BLaER1 treated with 17β-estradiol and CSF1 and Interleukin-3, amounts not matched to agents 10 nM and 100 nM (cell line): ENCODE measurements at regions not wholly inside any gene's neighbourhood (a gene's known extent, or its start where the extent isn't known, plus 50 kb on each side); places are given as distances from the start of the nearest gene placed in this dataset.
"Not testable (repeated sequence)": the region's sequence is repeated elsewhere in the genome, so short reads cannot be mapped to it uniquely, and the experiment has no call there.

Experiments used
- H3K27ac ChIP-seq, 11 experiments: shearing (Covaris generic); formaldehyde crosslinking; 2 replicates each; pipeline ENCODE4 v1.8.1; 2022
- H3K27me3 ChIP-seq, 11 experiments: shearing (Covaris generic); formaldehyde crosslinking; 2 replicates each; pipeline ENCODE4 v1.8.1; 2022
- H3K36me3 ChIP-seq, 11 experiments: shearing (Covaris generic); formaldehyde crosslinking; 2 replicates each; pipeline ENCODE4 v1.8.1; 2022
- H3K4me1 ChIP-seq, 10 experiments: shearing (Covaris generic); formaldehyde crosslinking; 2 replicates each; pipeline ENCODE4 v1.8.1; 2022
- H3K4me2 ChIP-seq, 11 experiments: shearing (Covaris generic); formaldehyde crosslinking; 2 replicates each; pipeline ENCODE4 v1.8.1; 2022
- H3K4me3 ChIP-seq, 10 experiments: shearing (Covaris generic); formaldehyde crosslinking; 2 replicates each; pipeline ENCODE4 v1.8.1; 2022
- H3K9ac ChIP-seq, 11 experiments: shearing (Covaris generic); formaldehyde crosslinking; 2 replicates each; pipeline ENCODE4 v1.8.1; 2022
- H3K9me3 ChIP-seq, 11 experiments: shearing (Covaris generic); formaldehyde crosslinking; replicated peaks in 1 of 11; 2 replicates each; pipeline ENCODE4 v1.8.1; 2022
- H4K20me1 ChIP-seq, 11 experiments: shearing (Covaris generic); formaldehyde crosslinking; 2 replicates each; pipeline ENCODE4 v1.8.1; 2022
- Cebpa-rat ChIP-seq, 11 experiments: shearing (Covaris generic); IDR thresholded peaks; 2 replicates each; pipeline ENCODE4 v1.8.1; 2022

GRCh38 chr5:60036192-60036938, 142.8 kb upstream of the PDE4D start:
- H3K4me2 ChIP-seq, result no peak overlapping the region
- H3K27me3 ChIP-seq, result no peaks in the 10 kb centered on the region
- H3K9me3 ChIP-seq, result no peaks in the 10 kb centered on the region
- no peak for TF ChIP-seq Cebpa-rat (IDR thresholded peaks at IDR 0.05)
- H3K36me3 ChIP-seq, result no peaks in the 10 kb centered on the region
- no peak overlapping the region for H3K9ac ChIP-seq
- no peak overlapping the region for H3K27ac ChIP-seq
- H3K4me1 ChIP-seq, result no peaks in the 10 kb centered on the region
- no peaks in the 10 kb centered on the region for H4K20me1 ChIP-seq
- H3K4me3 ChIP-seq, result no peak overlapping the region

- Histone ChIP-seq H3K4me1 (no peaks in the 10 kb centered on the region), H3K27ac (no peak overlapping the region), H3K9ac (no peak overlapping the region), H3K27me3 (no peaks in the 10 kb centered on the region), H3K36me3 (no peaks in the 10 kb centered on the region), H3K4me3 (no peak overlapping the region), H4K20me1 (no peaks in the 10 kb centered on the region), H3K4me2 (no peak overlapping the region), H3K9me3 (no peaks in the 10 kb centered on the region)
- TF ChIP-seq Cebpa-rat (IDR thresholded peaks at IDR 0.05), result no peak
Observed at GRCh38 chr5:60026161-60026560, 132.6 kb upstream of the PDE4D start.

GRCh38 chr5:60024104-60024503, 130.6 kb upstream of the PDE4D start:
- no peak overlapping the region for H3K9ac ChIP-seq
- H3K4me2 ChIP-seq, result no peak overlapping the region
- H3K27me3 ChIP-seq, result no peaks in the 10 kb centered on the region
- H3K27ac ChIP-seq, result no peak overlapping the region
- no peaks in the 10 kb centered on the region for H3K36me3 ChIP-seq
- TF ChIP-seq Cebpa-rat (IDR thresholded peaks at IDR 0.05), result no peak
- no peak overlapping the region for H3K4me3 ChIP-seq
- no peaks in the 10 kb centered on the region for H3K4me1 ChIP-seq
- H3K9me3 ChIP-seq, result no peaks in the 10 kb centered on the region
- no peaks in the 10 kb centered on the region for H4K20me1 ChIP-seq

- Histone ChIP-seq H3K4me2 (no peak overlapping the region), H3K27me3 (no peaks in the 10 kb centered on the region), H3K27ac (no peak overlapping the region), H3K36me3 (no peaks in the 10 kb centered on the region), H3K9me3 (no peaks in the 10 kb centered on the region), H3K4me3 (no peak overlapping the region), H3K9ac (no peak overlapping the region), H3K4me1 (no peaks in the 10 kb centered on the region), H4K20me1 (no peaks in the 10 kb centered on the region)
- no peak for TF ChIP-seq Cebpa-rat (IDR thresholded peaks at IDR 0.05)
Observed at GRCh38 chr5:60023255-60023654, 129.7 kb upstream of the PDE4D start.

- Histone ChIP-seq H4K20me1 (no peaks in the 10 kb centered on the region), H3K4me3 (no peak overlapping the region), H3K27ac (no peak overlapping the region), H3K27me3 (no peaks in the 10 kb centered on the region), H3K4me1 (no peaks in the 10 kb centered on the region), H3K36me3 (no peaks in the 10 kb centered on the region), H3K4me2 (no peak overlapping the region), H3K9ac (no peak overlapping the region), H3K9me3 (peaks cover 0 to 14% (median 8%) of the 10 kb centered on the region in 11 experiments; a peak in 11 of 22 replicates)
- TF ChIP-seq Cebpa-rat (IDR thresholded peaks at IDR 0.05), result no peak
Observed at GRCh38 chr5:60020457-60020856, 126.9 kb upstream of the PDE4D start.

GRCh38 chr5:60018960-60019359, 125.4 kb upstream of the PDE4D start:
- H4K20me1 ChIP-seq, H3K36me3 ChIP-seq, H3K4me1 ChIP-seq, H3K4me3 ChIP-seq, H3K27ac ChIP-seq, H3K4me2 ChIP-seq, H3K9ac ChIP-seq, H3K27me3 ChIP-seq: not testable (repeated sequence)
- H3K9me3 ChIP-seq, result peaks cover 0 to 14% (median 8%) of the 10 kb centered on the region in 11 experiments; a peak in 11 of 22 replicates

- H3K4me1 ChIP-seq, result no peaks in the 10 kb centered on the region
- H3K36me3 ChIP-seq, result no peaks in the 10 kb centered on the region
- no peak overlapping the region for H3K4me3 ChIP-seq
- H3K9ac ChIP-seq, result no peak overlapping the region
- TF ChIP-seq Cebpa-rat (IDR thresholded peaks at IDR 0.05), result no peak
- no peaks in the 10 kb centered on the region for H3K27me3 ChIP-seq
- H3K27ac ChIP-seq, result no peak overlapping the region
- no peak overlapping the region for H3K4me2 ChIP-seq
- H4K20me1 ChIP-seq, result no peaks in the 10 kb centered on the region
- peaks cover 0 to 14% (median 8%) of the 10 kb centered on the region in 11 experiments; a peak in 11 of 22 replicates for H3K9me3 ChIP-seq
Observed at GRCh38 chr5:60018091-60018490, 124.6 kb upstream of the PDE4D start.

DNA sequence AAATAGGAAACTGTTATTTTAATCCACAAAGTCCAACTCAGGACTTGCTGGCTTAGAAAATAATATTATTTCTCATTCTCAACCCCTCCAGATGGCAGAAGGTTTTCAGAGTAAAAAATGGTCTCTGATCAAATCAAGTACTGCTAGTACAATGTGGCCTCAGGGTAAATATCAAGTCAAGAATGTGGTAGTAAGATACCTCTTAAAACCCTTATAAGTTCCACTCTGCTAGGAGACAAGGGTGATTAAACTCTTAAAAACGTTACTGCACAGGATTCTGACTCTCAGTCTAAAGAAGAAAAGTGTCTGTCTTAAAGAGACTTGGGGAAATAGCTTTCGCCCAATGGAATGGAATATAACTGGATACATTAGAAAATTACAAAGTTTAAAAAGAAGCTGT, 120.8 kb upstream of the PDE4D start:
- H3K27ac ChIP-seq, result no peak overlapping the region
- H3K9me3 ChIP-seq, result peaks cover 0 to 14% (median 8%) of the 10 kb centered on the region in 11 experiments; a peak in 11 of 22 replicates
- H3K9ac ChIP-seq, result no peak overlapping the region
- H3K4me1 ChIP-seq, result no peaks in the 10 kb centered on the region
- H3K36me3 ChIP-seq, result no peaks in the 10 kb centered on the region
- no peaks in the 10 kb centered on the region for H3K27me3 ChIP-seq
- H4K20me1 ChIP-seq, result no peaks in the 10 kb centered on the region
- no peak for TF ChIP-seq Cebpa-rat (IDR thresholded peaks at IDR 0.05)
- no peak overlapping the region for H3K4me2 ChIP-seq
- no peak overlapping the region for H3K4me3 ChIP-seq

- H3K4me2 ChIP-seq, result no peak overlapping the region
- H3K9me3 ChIP-seq, result no peaks in the 10 kb centered on the region
- no peak overlapping the region for H3K27ac ChIP-seq
- no peaks in the 10 kb centered on the region for H3K36me3 ChIP-seq
- H3K9ac ChIP-seq, result no peak overlapping the region
- H4K20me1 ChIP-seq, result no peaks in the 10 kb centered on the region
- no peaks in the 10 kb centered on the region for H3K27me3 ChIP-seq
- H3K4me3 ChIP-seq, result no peak overlapping the region
- no peaks in the 10 kb centered on the region for H3K4me1 ChIP-seq
- TF ChIP-seq Cebpa-rat (IDR thresholded peaks at IDR 0.05), result no peak
Observed at GRCh38 chr5:60010853-60011252, 117.3 kb upstream of the PDE4D start.

DNA sequence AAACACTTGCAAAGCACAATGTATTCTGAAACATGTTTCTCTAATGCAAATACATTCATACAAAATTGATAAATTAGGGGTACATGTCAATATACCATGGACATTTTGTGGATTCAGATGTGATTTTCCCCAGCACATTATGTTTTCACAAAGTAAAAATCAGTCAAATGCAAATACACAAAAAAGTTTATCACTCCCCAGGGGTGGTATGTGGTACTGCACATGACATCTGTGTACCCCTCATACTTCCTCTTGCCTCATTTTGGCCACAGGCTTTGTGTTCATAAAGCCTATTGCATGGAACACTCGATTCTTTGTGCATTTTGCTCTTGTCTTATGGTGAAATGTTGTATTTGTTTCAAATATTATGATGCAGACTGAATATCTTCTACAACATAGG, 116.8 kb upstream of the PDE4D start:
- no peaks in the 10 kb centered on the region for H4K20me1 ChIP-seq
- no peak overlapping the region for H3K9ac ChIP-seq
- no peaks in the 10 kb centered on the region for H3K27me3 ChIP-seq
- H3K27ac ChIP-seq, result no peak overlapping the region
- no peaks in the 10 kb centered on the region for H3K4me1 ChIP-seq
- no peak overlapping the region for H3K4me3 ChIP-seq
- H3K9me3 ChIP-seq, result no peaks in the 10 kb centered on the region
- no peak overlapping the region for H3K4me2 ChIP-seq
- H3K36me3 ChIP-seq, result no peaks in the 10 kb centered on the region
- no peak for TF ChIP-seq Cebpa-rat (IDR thresholded peaks at IDR 0.05)
